Daoy (cell line): ENCODE measurements at regions not wholly inside any gene's neighbourhood (a gene's known extent, or its start where the extent isn't known, plus 50 kb on each side); places are given as distances from the start of the nearest gene placed in this dataset.

Source experiments
- DNase-seq: peaks from one replicate; pipeline ENCODE4 v3.0.0-alpha.2; 2015; ENCODE audit warnings: low read depth

GRCh38 chr12:28107679-28108078 lies 82.6 kb upstream of the CCDC91 start:
- DNase-seq = no peak

GRCh38 chr12:28108599-28108998 lies 81.7 kb upstream of the CCDC91 start:
- peak; percentile 78 for DNase-seq

GRCh38 chr12:28110329-28110728 lies 79.9 kb upstream of the CCDC91 start:
- DNase-seq = no peak

GRCh38 chr12:28114488-28114887 lies 75.8 kb upstream of the CCDC91 start:
- no peak for DNase-seq

- DNase-seq = no peak
These were observed 68.8 kb upstream of the CCDC91 start for GRCh38 chr12:28121433-28121832.

GRCh38 chr12:28121899-28122655 lies 68.2 kb upstream of the CCDC91 start:
- no peak for DNase-seq

GRCh38 chr12:28122756-28123155 lies 67.5 kb upstream of the CCDC91 start:
- DNase-seq = no peak

GRCh38 chr12:28127455-28127854 lies 62.8 kb upstream of the CCDC91 start:
- DNase-seq = no peak

GRCh38 chr12:28129031-28129430 lies 61.2 kb upstream of the CCDC91 start:
- no peak for DNase-seq

- no peak for DNase-seq
These were observed 60.0 kb upstream of the CCDC91 start for GRCh38 chr12:28130234-28130624.

GRCh38 chr12:28130625-28131598 lies 59.3 kb upstream of the CCDC91 start:
- peak; percentile 99 for DNase-seq

- no peak for DNase-seq
These were observed 57.9 kb upstream of the CCDC91 start for GRCh38 chr12:28132398-28132797.

- no peak for DNase-seq
These were observed 54.3 kb upstream of the CCDC91 start for GRCh38 chr12:28135801-28136439.

GRCh38 chr12:28137414-28137813 lies 52.8 kb upstream of the CCDC91 start:
- no peak for DNase-seq

GRCh38 chr12:28140404-28140803 lies 49.9 kb upstream of the CCDC91 start:
- no peak for DNase-seq
